ENCODE measurements at regions not wholly inside any gene's neighbourhood (a gene's known extent, or its start where the extent isn't known, plus 50 kb on each side); places are given as distances from the start of the nearest gene placed in this dataset.
"Not testable (repeated sequence)": the region's sequence is repeated elsewhere in the genome, so short reads cannot be mapped to it uniquely, and the experiment has no call there.

DNA sequence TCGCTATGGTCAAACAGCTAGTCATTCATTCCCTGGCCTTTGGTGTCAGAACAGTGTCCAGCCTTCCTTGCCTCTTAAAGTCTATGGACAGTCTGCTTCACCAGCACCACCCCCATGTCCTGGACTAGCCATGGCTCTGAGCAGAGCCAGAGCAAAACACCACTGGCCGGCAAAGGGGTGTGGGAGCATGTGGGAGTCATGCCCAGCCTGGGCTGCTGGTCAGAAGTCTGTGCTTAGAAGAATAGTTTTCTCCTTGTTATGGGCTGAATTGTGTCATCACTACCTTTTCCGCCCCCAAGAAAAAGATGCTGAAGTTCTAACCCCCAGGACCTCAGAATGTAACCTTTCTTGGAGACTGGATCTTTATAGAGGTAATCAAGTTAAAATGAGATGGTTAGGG lies 132.9 kb upstream of the LPP start:
- no peaks in the 10 kb centered on the region for H3K36me3 ChIP-seq
- intact Hi-C loops (cut with DNase I; ENCODE audit: low total_unique reads) = no loop called here

DNA sequence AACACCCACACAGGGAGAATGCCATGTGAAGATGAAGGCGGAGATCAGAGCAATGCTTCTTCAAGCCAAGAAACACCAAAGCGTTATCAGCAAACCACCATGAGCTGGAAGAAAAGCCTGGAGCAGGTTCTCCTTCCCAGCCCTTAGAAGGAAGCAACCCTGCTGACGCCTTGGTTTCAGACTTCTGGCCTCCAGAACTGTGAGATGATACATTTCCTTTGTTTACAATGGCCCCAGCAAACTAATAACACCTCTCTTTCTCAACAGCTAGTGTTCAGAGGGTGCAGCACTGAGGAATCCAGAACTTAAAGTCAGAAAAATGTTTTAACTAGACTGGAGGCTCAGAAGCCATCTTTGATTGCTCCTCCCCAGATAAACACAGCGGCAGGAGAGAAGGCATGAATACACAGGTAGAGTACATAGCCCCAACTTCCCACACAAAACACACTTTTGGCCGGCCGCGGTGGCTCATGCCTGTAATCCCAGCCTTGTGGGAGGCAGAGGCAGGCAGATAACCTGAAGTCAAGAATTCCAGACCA lies 132.4 kb upstream of the LPP start:
- H3K36me3 ChIP-seq = no peaks in the 10 kb centered on the region
- TF ChIP-seq POLR2A (IDR thresholded peaks at IDR 0.05) (no peak), CTCF (IDR thresholded peaks at IDR 0.05 in 8 of 11, conservative IDR thresholded peaks at IDR 0.05 in 3 of 11) (no peak), POLR2AphosphoS5 (IDR thresholded peaks at IDR 0.05) (no peak)
- no peaks in the 10 kb centered on the region for H3K27me3 ChIP-seq (replicated peaks in 1 of 7)
- no peaks in the 10 kb centered on the region for H3K4me1 ChIP-seq
- no peak overlapping the region for H3K27ac ChIP-seq
- DNase-seq = no peak
- no peaks in the 10 kb centered on the region for H3K9me3 ChIP-seq
- intact Hi-C loops (cut with DNase I; ENCODE audit: low total_unique reads) = no loop called here
- WGBS, 5 donors = 82 to 85% (median 84%) methylated on average over 7 of the region's 7 CpGs
- no peak overlapping the region for H3K4me3 ChIP-seq

More for the DNA sequence above, 132.9 kb upstream of the LPP start:
- Histone ChIP-seq H3K27me3 (replicated peaks in 1 of 7) (no peaks in the 10 kb centered on the region), H3K9me3 (no peaks in the 10 kb centered on the region), H3K27ac (no peak overlapping the region), H3K4me1 (no peaks in the 10 kb centered on the region), H3K4me3 (no peak overlapping the region)
- TF ChIP-seq CTCF (IDR thresholded peaks at IDR 0.05 in 8 of 11, conservative IDR thresholded peaks at IDR 0.05 in 3 of 11) (no peak), POLR2AphosphoS5 (IDR thresholded peaks at IDR 0.05) (no peak), POLR2A (IDR thresholded peaks at IDR 0.05) (no peak)
- WGBS, 5 donors = 79 to 98% (median 90%) methylated on average over 3 of the region's 3 CpGs
- no peak for DNase-seq

GRCh38 chr3:188022902-188023301 lies 131.1 kb upstream of the LPP start:
- H3K27me3 ChIP-seq (replicated peaks in 1 of 7); H3K9me3 ChIP-seq; H3K36me3 ChIP-seq; H3K4me3 ChIP-seq; intact Hi-C loops (cut with DNase I; ENCODE audit: low total_unique reads); DNase-seq; H3K27ac ChIP-seq; H3K4me1 ChIP-seq: not testable (repeated sequence)
- 87 to 99% (median 97%) methylated on average over 4 of the region's 4 CpGs for WGBS, 5 donors

DNA sequence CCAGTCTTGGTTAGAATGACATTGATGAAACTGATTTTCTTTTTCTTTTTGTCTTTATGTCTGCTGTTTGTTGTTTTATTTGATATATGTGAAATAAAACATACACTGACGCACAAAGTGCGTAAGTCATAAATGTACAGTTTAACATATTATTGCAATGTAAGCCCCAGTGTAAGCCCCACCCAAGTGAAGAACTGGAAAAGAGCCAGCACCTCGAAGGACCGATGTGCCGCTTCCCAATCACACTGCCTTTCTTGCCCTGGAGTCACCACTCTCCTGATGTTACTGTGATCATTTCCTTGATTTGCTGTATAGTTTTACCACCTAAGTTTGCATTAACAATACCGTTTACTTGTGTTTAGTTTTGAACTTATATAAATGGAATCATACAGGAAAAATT lies 128.4 kb upstream of the LPP start:
- WGBS, 5 donors = 89 to 93% (median 92%) methylated on average over 6 of the region's 6 CpGs
- no peaks in the 10 kb centered on the region for H3K27me3 ChIP-seq (replicated peaks in 1 of 7)
- intact Hi-C loops (cut with DNase I; ENCODE audit: low total_unique reads) = no loop called here
- H3K9me3 ChIP-seq = no peaks in the 10 kb centered on the region
- no peak for TF ChIP-seq POLR2AphosphoS5 (IDR thresholded peaks at IDR 0.05)
- no peak for TF ChIP-seq POLR2A (IDR thresholded peaks at IDR 0.05)
- no peak for TF ChIP-seq CTCF (IDR thresholded peaks at IDR 0.05 in 8 of 11, conservative IDR thresholded peaks at IDR 0.05 in 3 of 11)
- no peak overlapping the region for H3K27ac ChIP-seq
- no peak for DNase-seq
- no peaks in the 10 kb centered on the region for H3K4me1 ChIP-seq
- no peak overlapping the region for H3K4me3 ChIP-seq
- H3K36me3 ChIP-seq = no peaks in the 10 kb centered on the region

Measured in spleen (tissue), 11 donors.